ENCODE measurements at regions not wholly inside any gene's neighbourhood (a gene's known extent, or its start where the extent isn't known, plus 50 kb on each side); places are given as distances from the start of the nearest gene placed in this dataset.

DNA sequence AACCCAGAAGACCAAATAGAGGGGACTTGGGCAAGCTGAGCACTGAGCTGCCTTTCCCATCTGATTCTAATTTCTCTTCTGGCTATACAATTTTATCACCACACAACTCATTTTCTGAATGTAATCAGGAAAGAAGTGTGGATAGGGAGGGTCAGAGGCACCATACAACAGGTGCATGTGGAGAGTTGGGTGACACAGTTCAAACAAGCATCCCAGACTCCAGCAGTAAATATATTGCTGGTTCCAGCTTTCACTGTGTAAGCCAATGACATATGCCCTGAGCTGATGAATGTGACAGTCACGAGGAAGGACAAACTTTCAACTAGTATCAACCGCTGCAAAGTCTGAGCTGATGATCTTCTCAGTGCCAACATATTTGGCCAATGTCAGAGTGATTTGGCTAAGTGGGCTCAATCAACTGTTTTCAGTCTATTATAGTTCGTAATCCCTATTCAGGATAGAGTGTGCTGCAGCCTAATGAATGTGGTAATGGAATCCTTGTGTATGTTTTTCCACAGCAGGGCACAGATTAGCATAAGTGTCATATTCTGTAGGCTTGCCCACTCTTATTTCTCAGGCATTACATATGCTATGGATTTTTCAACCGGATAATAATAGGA is 109.9 kb upstream of the MEIS1 start:
- Mint-ChIP-seq H3K9me3 (peaks cover 4% of the 10 kb centered on the region), H3K36me3 (no peaks in the 10 kb centered on the region), H3K4me1 (no peaks in the 10 kb centered on the region), H3K4me3 (no peak overlapping the region), H3K27ac (no peak overlapping the region)
- ATAC-seq (no peak), DNase-seq (ENCODE audit: low spot score in 2 of 2) (no peak)

DNA sequence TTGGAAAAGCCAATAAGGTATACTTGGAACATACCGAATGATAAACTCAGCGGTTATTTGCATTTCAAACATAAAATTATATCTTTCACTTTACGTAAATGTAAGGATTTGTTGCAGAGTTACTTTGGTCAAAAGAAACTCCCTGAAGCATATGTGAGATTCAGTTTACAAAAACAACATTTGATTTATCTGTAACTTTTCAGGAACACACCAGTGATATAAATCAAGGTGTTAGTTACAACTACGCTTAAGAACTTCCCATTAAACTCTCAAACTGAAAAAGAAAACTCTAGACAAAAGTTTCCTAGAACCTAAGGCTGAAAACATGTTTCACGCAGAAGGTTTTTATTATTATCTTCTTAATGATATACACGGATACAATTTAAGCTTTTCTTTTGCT is 110.6 kb upstream of the MEIS1 start:
- Mint-ChIP-seq H3K9me3 (peaks cover 4% of the 10 kb centered on the region), H3K27ac (no peak overlapping the region), H3K36me3 (no peaks in the 10 kb centered on the region), H3K4me1 (no peaks in the 10 kb centered on the region), H3K4me3 (no peak overlapping the region)
- DNase-seq (ENCODE audit: low spot score in 2 of 2), result no peak
- ATAC-seq, result no peak

DNA sequence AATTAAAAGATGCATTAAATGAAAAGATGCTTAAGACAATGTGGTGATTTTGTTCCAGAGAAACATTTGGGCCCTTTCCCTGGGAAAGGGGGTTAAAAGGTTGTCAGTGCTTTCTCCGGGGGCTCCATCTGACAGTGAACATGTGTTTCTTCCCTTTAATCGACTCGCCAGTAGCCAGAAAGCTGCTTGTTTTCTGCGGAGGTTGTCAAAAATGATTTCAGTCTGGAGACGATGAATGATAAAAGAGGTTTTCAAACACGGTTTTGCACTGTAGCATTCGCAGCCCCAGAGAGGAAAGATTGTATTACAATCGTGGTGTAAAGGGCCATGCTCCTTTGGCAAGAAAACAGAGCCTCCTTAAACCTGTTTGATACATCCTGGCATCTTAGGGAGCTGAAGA is 111.5 kb upstream of the MEIS1 start:
- Mint-ChIP-seq H3K4me1 (no peaks in the 10 kb centered on the region), H3K9me3 (no peaks in the 10 kb centered on the region), H3K27ac (no peak overlapping the region), H3K4me3 (no peak overlapping the region), H3K36me3 (no peaks in the 10 kb centered on the region)
- DNase-seq (ENCODE audit: low spot score in 2 of 2) (no peak), ATAC-seq (no peak)

DNA sequence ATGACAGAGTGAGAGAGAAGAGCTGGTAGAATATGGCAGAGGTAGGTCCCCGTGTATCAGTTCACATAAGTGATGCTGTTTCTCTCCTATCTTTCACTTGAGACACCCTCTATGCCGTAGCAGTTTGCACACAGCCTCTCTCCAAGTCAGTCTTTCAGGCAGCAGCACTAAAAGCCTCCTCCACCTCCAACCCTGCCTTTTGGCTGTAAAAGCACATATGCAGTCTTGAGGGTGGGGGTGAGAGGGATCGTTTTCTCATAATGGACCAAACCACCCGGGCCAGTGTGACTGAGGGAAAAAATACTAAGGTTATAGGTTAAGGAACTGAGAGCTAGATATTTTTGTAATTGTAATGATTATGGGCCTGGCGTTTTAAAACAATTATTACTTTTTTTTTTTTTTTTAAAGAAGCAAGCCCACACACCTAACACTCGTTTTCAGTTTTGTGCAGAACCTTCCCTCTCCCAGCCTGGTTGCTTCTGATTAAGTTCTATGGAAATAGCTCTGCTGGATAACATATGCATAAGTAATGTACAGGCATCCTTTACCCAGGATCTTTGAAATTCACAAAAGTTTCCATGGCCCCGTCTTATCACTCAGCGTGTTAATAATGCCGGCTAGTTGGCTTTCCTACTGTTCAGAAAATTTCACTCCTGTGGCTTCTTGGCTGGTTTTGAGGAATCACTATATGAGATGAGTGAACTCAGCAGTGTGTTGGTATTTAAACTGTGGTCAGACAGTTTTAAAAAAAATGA is 112.2 kb upstream of the MEIS1 start:
- no peaks in the 10 kb centered on the region for H3K4me1 Mint-ChIP-seq
- H3K9me3 Mint-ChIP-seq, result peaks cover 3% of the 10 kb centered on the region
- ATAC-seq (no peak), DNase-seq (ENCODE audit: low spot score in 2 of 2) (no peak)
- H3K4me3 Mint-ChIP-seq, result no peak overlapping the region
- H3K27ac Mint-ChIP-seq, result no peak overlapping the region
- H3K36me3 Mint-ChIP-seq, result no peaks in the 10 kb centered on the region

DNA sequence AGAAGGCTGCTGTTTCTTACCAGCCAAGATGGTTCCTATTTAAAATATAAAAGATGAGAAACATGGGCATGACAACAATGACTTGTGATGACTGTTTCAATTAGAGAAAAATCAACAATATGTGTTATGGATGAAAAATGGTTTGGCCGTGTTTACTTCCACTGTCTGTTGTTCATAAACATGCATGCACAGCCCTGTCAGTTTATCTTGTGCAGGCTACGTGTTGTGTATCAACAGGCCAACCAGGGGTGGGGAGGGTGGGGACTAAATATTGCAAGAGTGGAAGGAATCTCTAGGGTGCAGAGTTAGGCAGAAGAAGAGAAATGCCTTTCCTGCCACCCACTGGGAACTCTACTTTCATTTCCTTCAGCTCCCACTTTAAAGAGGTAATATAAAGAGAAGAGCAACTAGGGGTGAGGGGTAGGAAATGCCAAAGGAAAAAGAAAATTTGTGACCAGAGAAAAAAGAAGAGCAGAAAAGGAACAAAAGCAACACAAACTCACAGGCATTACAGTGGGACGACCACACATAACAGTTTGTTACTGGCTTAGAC is 116.8 kb upstream of the MEIS1 start:
- ATAC-seq, result no peak

DNA sequence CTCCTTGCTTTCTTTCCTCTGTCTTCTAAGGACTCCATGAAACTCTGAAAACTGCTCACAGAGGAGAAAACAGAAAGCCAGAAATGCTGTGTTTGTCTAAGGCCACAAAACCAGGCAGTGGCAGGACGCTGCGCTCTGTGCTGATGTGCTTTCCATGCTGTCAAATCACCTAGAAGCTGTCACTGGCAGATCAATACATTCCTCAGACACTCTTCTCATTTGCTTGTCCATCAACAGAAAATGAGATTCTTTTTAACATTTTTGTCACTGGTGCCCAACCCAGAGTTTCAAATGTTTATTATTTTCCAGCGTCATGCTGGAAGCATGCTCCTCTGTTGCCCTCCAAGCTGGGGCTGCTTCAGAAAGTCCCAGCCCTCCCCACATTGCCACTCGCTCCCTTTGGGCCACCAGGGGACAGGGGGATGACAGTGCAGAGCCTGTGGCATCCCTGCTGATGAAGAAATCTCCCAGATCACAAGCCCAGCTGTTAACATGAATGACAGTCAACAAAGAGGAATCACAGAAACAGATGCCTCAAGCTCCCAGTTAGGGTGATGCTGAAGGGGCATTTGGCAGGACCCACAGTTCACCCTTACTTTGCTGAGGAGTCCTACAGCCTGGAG is 117.5 kb upstream of the MEIS1 start:
- no peak for ATAC-seq
- no peaks in the 10 kb centered on the region for H3K4me1 Mint-ChIP-seq
- no peak overlapping the region for H3K27ac Mint-ChIP-seq
- DNase-seq (ENCODE audit: low spot score in 2 of 2), result no peak
- peaks cover 5% of the 10 kb centered on the region for H3K9me3 Mint-ChIP-seq
- no peak overlapping the region for H3K4me3 Mint-ChIP-seq
- H3K36me3 Mint-ChIP-seq, result no peaks in the 10 kb centered on the region

More for the DNA sequence above, 116.8 kb upstream of the MEIS1 start:
- no peaks in the 10 kb centered on the region for H3K4me1 Mint-ChIP-seq
- no peak overlapping the region for H3K27ac Mint-ChIP-seq
- peaks cover 4% of the 10 kb centered on the region for H3K9me3 Mint-ChIP-seq
- DNase-seq (ENCODE audit: low spot score in 2 of 2), result no peak
- no peaks in the 10 kb centered on the region for H3K36me3 Mint-ChIP-seq
- H3K4me3 Mint-ChIP-seq, result no peak overlapping the region

DNA sequence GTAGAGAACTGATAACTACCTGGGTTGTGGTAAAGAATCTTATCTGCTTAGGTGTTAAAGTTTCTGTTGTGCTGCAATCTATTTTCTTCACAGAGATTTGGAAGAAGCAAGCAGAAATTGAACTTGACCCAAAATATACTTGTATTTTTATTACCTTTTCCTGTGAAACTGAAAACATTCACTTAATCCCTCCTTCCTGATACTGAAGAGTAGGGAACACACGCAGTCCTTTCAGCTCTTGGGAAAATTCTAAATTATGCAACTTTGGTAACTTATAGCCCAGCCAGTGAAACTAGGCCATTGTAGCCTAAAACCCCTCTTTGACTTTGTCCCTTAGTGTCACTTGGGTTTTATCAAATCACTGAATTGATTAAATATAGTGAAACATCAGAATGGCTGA is 128.4 kb upstream of the MEIS1 start:
- Mint-ChIP-seq H3K4me3 (no peak overlapping the region), H3K4me1 (no peaks in the 10 kb centered on the region), H3K9me3 (peaks cover 6% of the 10 kb centered on the region), H3K27ac (no peak overlapping the region), H3K36me3 (no peaks in the 10 kb centered on the region)
- ATAC-seq (no peak), DNase-seq (ENCODE audit: low spot score in 2 of 2) (no peak)

DNA sequence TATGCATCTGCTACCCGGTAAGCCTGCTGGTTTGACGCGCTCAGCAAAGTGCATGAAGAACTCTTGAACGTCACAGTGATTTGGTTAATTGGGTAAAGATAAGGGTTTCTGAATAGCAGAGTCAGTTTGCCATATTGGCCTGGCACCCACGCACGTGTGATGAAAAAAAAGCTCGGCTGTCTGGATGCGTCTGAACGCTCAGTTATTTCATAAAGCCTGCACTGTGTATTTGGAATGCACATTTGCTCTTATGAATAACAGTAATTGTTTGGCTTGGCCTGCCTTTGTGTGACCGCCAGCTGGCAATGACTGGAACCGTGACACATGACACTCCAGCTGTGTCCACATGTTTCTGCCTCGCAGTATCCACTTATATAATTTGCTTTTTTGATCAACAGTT is 129.2 kb upstream of the MEIS1 start:
- H3K4me1 Mint-ChIP-seq, result no peaks in the 10 kb centered on the region

DNA sequence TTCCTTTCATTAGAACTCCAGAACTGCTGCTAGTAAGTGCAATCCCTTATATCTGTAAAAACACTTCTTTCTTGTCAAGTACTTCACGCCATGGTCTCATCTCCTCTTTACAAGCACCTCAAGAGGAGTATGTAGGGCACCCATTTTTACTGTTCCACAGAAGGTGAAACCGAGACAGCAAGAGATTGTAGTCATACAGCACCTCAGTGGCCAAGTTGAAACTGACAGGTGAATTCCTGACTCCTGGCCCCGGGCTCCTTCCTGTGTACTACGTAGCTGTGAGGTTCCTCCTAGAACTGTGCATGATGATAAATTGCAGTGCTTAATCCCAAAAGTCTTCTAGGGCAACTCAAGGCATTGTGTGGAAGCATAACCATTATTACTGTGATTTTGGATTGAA is 131.5 kb upstream of the MEIS1 start:
- DNase-seq (ENCODE audit: low spot score in 2 of 2), result no peak
- H3K4me1 Mint-ChIP-seq, result no peaks in the 10 kb centered on the region
- H3K4me3 Mint-ChIP-seq, result no peak overlapping the region
- H3K9me3 Mint-ChIP-seq, result peaks cover 17% of the 10 kb centered on the region
- H3K36me3 Mint-ChIP-seq, result no peaks in the 10 kb centered on the region
- no peak overlapping the region for H3K27ac Mint-ChIP-seq
- ATAC-seq, result no peak

More for the DNA sequence above, 129.2 kb upstream of the MEIS1 start:
- Mint-ChIP-seq H3K9me3 (peaks cover 6% of the 10 kb centered on the region), H3K36me3 (no peaks in the 10 kb centered on the region), H3K4me3 (no peak overlapping the region), H3K27ac (no peak overlapping the region)
- DNase-seq (ENCODE audit: low spot score in 2 of 2) (no peak), ATAC-seq (no peak)

DNA sequence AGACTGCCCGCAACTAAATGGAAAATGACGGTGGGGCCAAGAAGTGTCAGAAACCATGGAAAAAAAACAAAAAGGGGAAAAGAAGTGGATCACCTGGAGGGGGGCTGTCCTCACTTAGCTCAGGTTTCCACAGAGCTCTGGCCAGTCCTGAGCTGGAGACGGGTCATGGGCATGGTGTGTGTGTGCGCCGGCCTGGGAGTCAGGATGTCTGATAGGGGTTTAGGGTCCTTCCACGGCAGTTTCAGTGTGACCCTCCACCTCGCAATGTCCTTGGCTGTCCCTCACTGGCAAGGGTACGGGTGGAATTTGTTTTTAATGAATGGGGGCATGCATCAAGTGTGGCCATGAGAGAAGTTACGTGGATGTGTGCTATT is 133.2 kb upstream of the MEIS1 start:
- no peak overlapping the region for H3K4me3 Mint-ChIP-seq
- ATAC-seq (no peak), DNase-seq (ENCODE audit: low spot score in 2 of 2) (no peak)
- H3K9me3 Mint-ChIP-seq, result peaks cover 14% of the 10 kb centered on the region
- no peaks in the 10 kb centered on the region for H3K4me1 Mint-ChIP-seq
- H3K36me3 Mint-ChIP-seq, result no peaks in the 10 kb centered on the region
- H3K27ac Mint-ChIP-seq, result no peak overlapping the region

DNA sequence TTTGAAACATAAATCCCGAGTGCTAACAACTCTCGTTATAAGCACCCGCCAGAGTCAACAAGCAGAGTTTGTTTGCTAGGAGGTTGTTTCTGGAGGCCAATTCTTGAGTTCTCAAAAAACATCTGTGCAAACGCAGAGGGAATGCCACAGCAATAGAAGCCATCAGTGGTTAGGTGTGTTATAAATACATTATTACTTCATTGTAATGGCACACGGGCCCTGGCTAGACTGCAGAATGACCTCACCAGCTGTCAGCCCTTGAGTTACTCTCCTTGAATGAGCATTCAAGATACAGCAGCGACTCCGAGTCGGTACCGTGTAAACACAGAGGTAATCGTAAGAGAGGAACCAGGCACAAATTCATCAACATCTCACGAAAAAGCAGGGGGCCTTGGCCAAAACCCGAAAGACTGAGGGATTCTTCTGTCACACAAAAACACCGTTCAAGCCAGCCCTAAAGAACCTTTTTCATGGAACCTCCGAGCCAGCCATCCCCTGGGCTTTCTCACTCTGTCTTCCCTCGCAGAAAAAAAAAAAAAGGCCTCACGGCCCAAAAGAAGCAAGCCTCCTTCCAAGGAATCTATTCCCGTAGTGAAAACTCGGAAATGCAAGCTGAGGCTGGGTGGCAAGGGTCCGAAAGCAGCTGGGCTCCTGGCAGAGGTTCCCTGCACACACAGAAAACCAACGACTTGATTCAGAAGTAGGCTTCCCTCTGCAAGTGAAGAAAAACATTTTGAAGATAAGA is 133.7 kb upstream of the MEIS1 start:
- no peak for DNase-seq (ENCODE audit: low spot score in 2 of 2)
- Mint-ChIP-seq H3K36me3 (no peaks in the 10 kb centered on the region), H3K27ac (no peak overlapping the region), H3K4me1 (no peaks in the 10 kb centered on the region), H3K4me3 (no peak overlapping the region), H3K9me3 (peaks cover 14% of the 10 kb centered on the region)
- ATAC-seq, result no peak

DNA sequence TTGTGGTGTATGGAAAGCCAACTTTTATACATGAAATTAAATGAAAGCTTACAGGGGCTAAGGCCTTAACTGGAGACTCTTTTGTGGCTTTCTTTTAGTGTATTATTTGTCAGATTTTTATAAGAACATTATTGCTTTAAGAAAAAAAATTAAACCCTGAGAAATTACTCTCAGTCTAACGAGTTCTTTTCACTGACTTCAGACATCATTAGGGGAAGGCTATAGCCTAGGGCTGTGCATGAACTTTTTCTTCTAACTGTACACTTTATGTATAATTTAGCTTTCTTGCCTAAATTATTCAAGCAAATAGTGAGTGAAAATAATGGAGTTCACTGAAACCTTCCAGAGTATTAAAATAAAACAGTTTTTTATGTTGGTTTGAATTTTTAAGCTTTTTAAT is 151.1 kb upstream of the MEIS1 start:
- Mint-ChIP-seq H3K27ac (no peak overlapping the region), H3K4me3 (no peak overlapping the region), H3K36me3 (no peaks in the 10 kb centered on the region), H3K4me1 (no peaks in the 10 kb centered on the region), H3K9me3 (peaks cover 9% of the 10 kb centered on the region)
- no peak for ATAC-seq
- no peak for DNase-seq (ENCODE audit: low spot score in 2 of 2)

DNA sequence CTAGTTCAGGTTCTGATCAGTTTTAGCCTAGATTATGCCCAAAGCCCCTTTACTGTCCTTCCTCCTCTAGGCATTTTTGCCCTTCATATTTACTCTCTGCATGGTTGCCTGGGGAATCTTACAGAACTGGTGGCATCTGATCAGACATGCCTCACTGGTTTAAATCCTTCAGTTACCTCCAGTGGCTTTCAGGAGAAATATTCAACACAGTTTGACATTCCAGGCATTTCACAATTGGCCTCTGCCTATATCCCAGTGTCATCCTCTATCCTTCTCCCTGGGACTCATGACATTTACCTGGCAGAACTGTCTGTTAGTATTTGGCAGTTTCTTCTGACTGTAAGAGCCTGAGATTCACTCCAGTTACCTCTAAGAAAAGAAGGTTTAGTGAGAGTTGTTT is 152.9 kb upstream of the MEIS1 start:
- H3K4me3 Mint-ChIP-seq, result no peak overlapping the region
- peaks cover 9% of the 10 kb centered on the region for H3K9me3 Mint-ChIP-seq
- no peak overlapping the region for H3K27ac Mint-ChIP-seq
- H3K4me1 Mint-ChIP-seq, result no peaks in the 10 kb centered on the region
- DNase-seq (ENCODE audit: low spot score in 2 of 2) (no peak), ATAC-seq (no peak)
- no peaks in the 10 kb centered on the region for H3K36me3 Mint-ChIP-seq

DNA sequence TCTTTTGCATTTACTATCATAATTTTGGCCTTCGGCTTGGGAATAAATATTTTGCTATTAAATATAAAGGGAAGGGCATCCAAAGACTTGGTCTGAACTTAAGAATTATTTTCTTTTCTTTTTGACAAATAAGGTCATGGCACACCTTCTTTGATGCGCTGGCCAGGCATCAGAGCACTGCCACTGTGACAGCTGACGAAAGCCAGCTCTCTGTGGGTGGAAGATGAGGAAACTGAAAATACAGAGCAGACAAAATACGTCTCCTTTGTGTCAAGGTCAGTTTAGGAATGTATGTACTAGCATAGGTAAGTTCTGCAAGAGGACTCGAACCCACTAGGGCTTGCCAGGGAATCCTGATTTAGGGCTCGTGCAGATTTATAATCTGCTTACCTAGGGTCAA is 155.9 kb upstream of the MEIS1 start:
- no peak overlapping the region for H3K4me3 Mint-ChIP-seq
- H3K9me3 Mint-ChIP-seq, result peaks cover 4% of the 10 kb centered on the region
- DNase-seq (ENCODE audit: low spot score in 2 of 2), result no peak
- H3K4me1 Mint-ChIP-seq, result no peaks in the 10 kb centered on the region
- ATAC-seq, result no peak
- H3K27ac Mint-ChIP-seq, result no peak overlapping the region
- no peaks in the 10 kb centered on the region for H3K36me3 Mint-ChIP-seq

DNA sequence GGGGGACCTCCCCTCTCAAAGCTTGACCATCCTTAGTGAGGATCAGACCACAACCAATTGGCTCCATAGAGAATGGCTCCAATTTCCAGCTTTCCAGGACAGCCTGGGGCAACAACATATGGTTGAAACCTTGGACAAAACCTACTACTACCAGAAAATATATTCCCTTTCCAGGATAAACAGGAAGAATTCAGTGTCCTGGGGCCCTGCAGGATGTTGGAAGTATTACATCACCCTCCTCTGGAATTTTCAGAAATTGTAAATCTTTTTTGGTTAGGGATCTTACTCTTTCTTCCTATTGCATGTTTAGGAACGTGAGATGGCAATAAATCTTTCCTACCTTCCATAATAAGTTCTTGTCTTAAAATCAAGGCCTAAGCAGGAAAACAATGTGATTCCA is 158.9 kb upstream of the MEIS1 start:
- Mint-ChIP-seq H3K4me1 (no peaks in the 10 kb centered on the region), H3K4me3 (no peak overlapping the region), H3K36me3 (no peaks in the 10 kb centered on the region), H3K9me3 (peaks cover 4% of the 10 kb centered on the region), H3K27ac (no peak overlapping the region)
- DNase-seq (ENCODE audit: low spot score in 2 of 2) (no peak), ATAC-seq (no peak)

All from stimulated activated effector memory CD8-positive, alpha-beta T cell treated with anti-CD3 and anti-CD28 coated beads, Interleukin-12 subunit alpha, Interleukin-12 subunit beta, amount 100 ng/mL, for 72 hours (primary cell).